K562 (cell line): ENCODE measurements at regions not wholly inside any gene's neighbourhood (a gene's known extent, or its start where the extent isn't known, plus 50 kb on each side); places are given as distances from the start of the nearest gene placed in this dataset.
"Not testable (repeated sequence)": the region's sequence is repeated elsewhere in the genome, so short reads cannot be mapped to it uniquely, and the experiment has no call there.

Experiments used
- CTCFL ChIP-seq: IDR thresholded peaks from 2 replicates; pipeline ENCODE4 v1.6.1; 2011; ENCODE audit warnings: borderline replicate concordance, low read depth, mild to moderate bottlenecking, moderate library complexity, low read length; ENCODE audit not compliant: insufficient read depth, poor library complexity, severe bottlenecking
- DPF2 ChIP-seq: fragments of 450-650 bp; IDR thresholded peaks from 2 replicates; pipeline ENCODE4 v1.6.1; 2016
- GABPB1 ChIP-seq: sonication (generic); formaldehyde crosslinking; IDR thresholded peaks from 2 replicates; pipeline ENCODE4 v1.8.0; 2022; ENCODE audit warnings: mild to moderate bottlenecking, missing genetic modification reagents
- MTA2 ChIP-seq: fragments of 450-650 bp; IDR thresholded peaks from 2 replicates; pipeline ENCODE4 v1.6.1; 2016; ENCODE audit warnings: low read depth
- NEUROD1 ChIP-seq: fragments of 150-350 bp; IDR thresholded peaks from 2 replicates; pipeline ENCODE4 v1.6.1; 2014; ENCODE audit warnings: borderline replicate concordance, low read length, low read depth; ENCODE audit not compliant: partially characterized antibody
- NR2F6 ChIP-seq: fragments of 450-650 bp; formaldehyde crosslinking; IDR thresholded peaks from 2 replicates; pipeline ENCODE4 v1.4.0; 2020; ENCODE audit warnings: mild to moderate bottlenecking
- PML ChIP-seq: IDR thresholded peaks from 2 replicates; pipeline ENCODE4 v1.6.1; 2012; ENCODE audit warnings: low read length, inconsistent platforms
- POLR2B ChIP-seq: fragments of 450-650 bp; IDR thresholded peaks from 2 replicates; pipeline ENCODE4 v1.6.1; 2018; ENCODE audit warnings: low read depth; ENCODE audit not compliant: partially characterized antibody
- TBL1XR1 ChIP-seq, 2 experiments: IDR thresholded peaks; 2 replicates each; pipeline ENCODE4 v1.6.1; 2012; ENCODE audit warnings: improper control_type of control experiment in 2 of 2, low read length in 2 of 2, mild to moderate bottlenecking in 1 of 2
- ZNF146 ChIP-seq: IDR thresholded peaks from one replicate; pipeline ENCODE4 v1.6.1; 2018; ENCODE audit warnings: missing compliant biosample characterization; ENCODE audit not compliant: unreplicated experiment
- ZNF174 ChIP-seq: fragments of 250-450 bp; sonication (Bioruptor Pico); IDR thresholded peaks from 2 replicates; pipeline ENCODE4 v1.4.0; 2020; ENCODE audit warnings: mild to moderate bottlenecking
- ZNF780A ChIP-seq: fragments of 250-450 bp; sonication (Bioruptor Pico); IDR thresholded peaks from 2 replicates; pipeline ENCODE4 v1.5.0; 2021; ENCODE audit warnings: mild to moderate bottlenecking
- TF ChIP-seq, protein P1 (sequence below): sonication (generic); formaldehyde crosslinking; IDR thresholded peaks from 2 replicates; pipeline ENCODE4 v1.8.0; 2022; ENCODE audit warnings: missing genetic modification reagents, mild to moderate bottlenecking, moderate library complexity, borderline replicate concordance
- TF ChIP-seq, protein P2 (sequence below), 2 experiments: fragments of 450-650 bp; formaldehyde crosslinking in 1 of 2; IDR thresholded peaks; 2 replicates each; pipeline versions ENCODE4 v1.4.0 to v1.6.1; 2014 to 2020; ENCODE audit warnings: mild to moderate bottlenecking in 2 of 2, borderline replicate concordance in 1 of 2, low read depth in 1 of 2
- TF ChIP-seq, protein P3 (sequence below): fragments of 450-650 bp; formaldehyde crosslinking; conservative IDR thresholded peaks from 2 replicates; pipeline ENCODE4 v1.4.0; 2022; ENCODE audit warnings: mild to moderate bottlenecking, missing genetic modification characterization

GRCh38 chr1:120942218-120942944, 52.8 kb downstream of the PPIAL4A start (continued):
- TF ChIP-seq NR2F6 (CRISPR knock-in tag) (peak; percentile 84), MTA2 (peak; percentile 11; the same call in 1 of the 2 replicates), GABPB1 (CRISPR knock-in tag) (peak; percentile 81), POLR2B (peak; percentile 99), ZNF780A (CRISPR knock-in tag) (peak; percentile 81; the same call in 1 of the 2 replicates), CTCFL (peak; percentile 47), DPF2 (peak; percentile 48; the same call in 1 of the 2 replicates), NEUROD1 (peak; percentile 54), PML (peak; percentile 99), ZNF174 (CRISPR knock-in tag) (0 out of 2 replicates have a peak, but pooled peaks have one; percentile 76), TBL1XR1 (IDR thresholded peaks at IDR 0.05; ENCODE audit: low read length in 2 of 2) (peak; percentile 86 to 93), ZNF146 (CRISPR knock-in tag) (peak; percentile 36)
- TF ChIP-seq, protein P1, sequence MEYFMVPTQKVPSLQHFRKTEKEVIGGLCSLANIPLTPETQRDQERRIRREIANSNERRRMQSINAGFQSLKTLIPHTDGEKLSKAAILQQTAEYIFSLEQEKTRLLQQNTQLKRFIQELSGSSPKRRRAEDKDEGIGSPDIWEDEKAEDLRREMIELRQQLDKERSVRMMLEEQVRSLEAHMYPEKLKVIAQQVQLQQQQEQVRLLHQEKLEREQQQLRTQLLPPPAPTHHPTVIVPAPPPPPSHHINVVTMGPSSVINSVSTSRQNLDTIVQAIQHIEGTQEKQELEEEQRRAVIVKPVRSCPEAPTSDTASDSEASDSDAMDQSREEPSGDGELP (CRISPR knock-in tag), result peak; percentile 96
- TF ChIP-seq, protein P2, sequence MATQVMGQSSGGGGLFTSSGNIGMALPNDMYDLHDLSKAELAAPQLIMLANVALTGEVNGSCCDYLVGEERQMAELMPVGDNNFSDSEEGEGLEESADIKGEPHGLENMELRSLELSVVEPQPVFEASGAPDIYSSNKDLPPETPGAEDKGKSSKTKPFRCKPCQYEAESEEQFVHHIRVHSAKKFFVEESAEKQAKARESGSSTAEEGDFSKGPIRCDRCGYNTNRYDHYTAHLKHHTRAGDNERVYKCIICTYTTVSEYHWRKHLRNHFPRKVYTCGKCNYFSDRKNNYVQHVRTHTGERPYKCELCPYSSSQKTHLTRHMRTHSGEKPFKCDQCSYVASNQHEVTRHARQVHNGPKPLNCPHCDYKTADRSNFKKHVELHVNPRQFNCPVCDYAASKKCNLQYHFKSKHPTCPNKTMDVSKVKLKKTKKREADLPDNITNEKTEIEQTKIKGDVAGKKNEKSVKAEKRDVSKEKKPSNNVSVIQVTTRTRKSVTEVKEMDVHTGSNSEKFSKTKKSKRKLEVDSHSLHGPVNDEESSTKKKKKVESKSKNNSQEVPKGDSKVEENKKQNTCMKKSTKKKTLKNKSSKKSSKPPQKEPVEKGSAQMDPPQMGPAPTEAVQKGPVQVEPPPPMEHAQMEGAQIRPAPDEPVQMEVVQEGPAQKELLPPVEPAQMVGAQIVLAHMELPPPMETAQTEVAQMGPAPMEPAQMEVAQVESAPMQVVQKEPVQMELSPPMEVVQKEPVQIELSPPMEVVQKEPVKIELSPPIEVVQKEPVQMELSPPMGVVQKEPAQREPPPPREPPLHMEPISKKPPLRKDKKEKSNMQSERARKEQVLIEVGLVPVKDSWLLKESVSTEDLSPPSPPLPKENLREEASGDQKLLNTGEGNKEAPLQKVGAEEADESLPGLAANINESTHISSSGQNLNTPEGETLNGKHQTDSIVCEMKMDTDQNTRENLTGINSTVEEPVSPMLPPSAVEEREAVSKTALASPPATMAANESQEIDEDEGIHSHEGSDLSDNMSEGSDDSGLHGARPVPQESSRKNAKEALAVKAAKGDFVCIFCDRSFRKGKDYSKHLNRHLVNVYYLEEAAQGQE (IDR thresholded peaks at IDR 0.05; ENCODE audit: borderline replicate concordance), result not testable (repeated sequence)
- TF ChIP-seq, protein P2 (CRISPR knock-in tag; IDR thresholded peaks at IDR 0.05; ENCODE audit: low read depth), result 0 out of 2 replicates have a peak, but pooled peaks have one; percentile 52
- TF ChIP-seq, protein P3, sequence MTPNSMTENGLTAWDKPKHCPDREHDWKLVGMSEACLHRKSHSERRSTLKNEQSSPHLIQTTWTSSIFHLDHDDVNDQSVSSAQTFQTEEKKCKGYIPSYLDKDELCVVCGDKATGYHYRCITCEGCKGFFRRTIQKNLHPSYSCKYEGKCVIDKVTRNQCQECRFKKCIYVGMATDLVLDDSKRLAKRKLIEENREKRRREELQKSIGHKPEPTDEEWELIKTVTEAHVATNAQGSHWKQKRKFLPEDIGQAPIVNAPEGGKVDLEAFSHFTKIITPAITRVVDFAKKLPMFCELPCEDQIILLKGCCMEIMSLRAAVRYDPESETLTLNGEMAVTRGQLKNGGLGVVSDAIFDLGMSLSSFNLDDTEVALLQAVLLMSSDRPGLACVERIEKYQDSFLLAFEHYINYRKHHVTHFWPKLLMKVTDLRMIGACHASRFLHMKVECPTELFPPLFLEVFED (CRISPR knock-in tag), result peak; percentile 99
